Coronary artery (tissue), 2 donors: ENCODE measurements at regions not wholly inside any gene's neighbourhood (a gene's known extent, or its start where the extent isn't known, plus 50 kb on each side); places are given as distances from the start of the nearest gene placed in this dataset.

ENCODE experiments used
- DNase-seq: peaks from one replicate; pipeline ENCODE4 v3.0.0-alpha.2; 2017; ENCODE audit warnings: low spot score
- H3K27ac ChIP-seq, 2 donors: fragments of 200-600 bp; sonication (generic); one replicate each; pipeline ENCODE4 v1.5.1; 2016 to 2019
- H3K4me3 ChIP-seq: fragments of 200-600 bp; sonication (generic); 2 replicates; pipeline ENCODE4 v1.5.1; 2016; ENCODE audit warnings: mild to moderate bottlenecking, moderate library complexity
- CTCF ChIP-seq: fragments of 200-600 bp; sonication (generic); IDR thresholded peaks from one replicate; pipeline ENCODE4 v1.5.1; 2019; ENCODE audit warnings: antibody characterized with exemption

- DNase-seq = no peak
- Histone ChIP-seq H3K27ac (no peak overlapping the region), H3K4me3 (no peak overlapping the region)
- no peak for TF ChIP-seq CTCF
Measured at GRCh38 chr3:13202744-13203397, 129.6 kb upstream of the IQSEC1 start.

- no peak overlapping the region for H3K27ac ChIP-seq
- no peak for DNase-seq
- TF ChIP-seq CTCF = no peak
- H3K4me3 ChIP-seq = no peak overlapping the region
Measured at GRCh38 chr3:13201851-13202250, 128.6 kb upstream of the IQSEC1 start.

- no peak overlapping the region for H3K27ac ChIP-seq
- no peak overlapping the region for H3K4me3 ChIP-seq
- no peak for TF ChIP-seq CTCF
- no peak for DNase-seq
Measured at GRCh38 chr3:13200946-13201345, 127.7 kb upstream of the IQSEC1 start.

GRCh38 chr3:13200465-13200864 is 127.2 kb upstream of the IQSEC1 start:
- Histone ChIP-seq H3K4me3 (no peak overlapping the region), H3K27ac (no peak overlapping the region)
- no peak for TF ChIP-seq CTCF
- DNase-seq = no peak

DNA sequence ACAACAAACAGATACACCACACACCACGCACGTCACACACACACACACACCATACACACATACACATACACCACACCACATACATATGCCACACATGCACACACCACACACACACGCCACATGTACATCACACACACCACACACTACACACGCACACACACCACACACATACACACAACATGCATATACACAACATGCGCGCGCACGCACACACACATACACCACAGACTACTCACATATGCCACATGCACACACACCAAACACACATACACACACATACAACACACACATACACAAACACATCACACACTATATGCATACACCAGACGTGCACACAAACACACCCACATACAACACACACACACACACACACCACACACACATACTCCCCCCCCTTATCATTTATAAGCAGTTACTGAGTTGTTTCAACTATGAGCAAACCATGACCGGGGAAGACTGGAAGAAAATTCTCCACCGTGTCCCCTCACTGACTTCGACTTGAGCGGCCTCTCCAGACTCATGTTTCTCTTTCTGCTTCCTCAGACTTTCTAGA is 126.7 kb upstream of the IQSEC1 start:
- Histone ChIP-seq H3K27ac (no peak overlapping the region), H3K4me3 (no peak overlapping the region)
- TF ChIP-seq CTCF = no peak
- DNase-seq = no peak

DNA sequence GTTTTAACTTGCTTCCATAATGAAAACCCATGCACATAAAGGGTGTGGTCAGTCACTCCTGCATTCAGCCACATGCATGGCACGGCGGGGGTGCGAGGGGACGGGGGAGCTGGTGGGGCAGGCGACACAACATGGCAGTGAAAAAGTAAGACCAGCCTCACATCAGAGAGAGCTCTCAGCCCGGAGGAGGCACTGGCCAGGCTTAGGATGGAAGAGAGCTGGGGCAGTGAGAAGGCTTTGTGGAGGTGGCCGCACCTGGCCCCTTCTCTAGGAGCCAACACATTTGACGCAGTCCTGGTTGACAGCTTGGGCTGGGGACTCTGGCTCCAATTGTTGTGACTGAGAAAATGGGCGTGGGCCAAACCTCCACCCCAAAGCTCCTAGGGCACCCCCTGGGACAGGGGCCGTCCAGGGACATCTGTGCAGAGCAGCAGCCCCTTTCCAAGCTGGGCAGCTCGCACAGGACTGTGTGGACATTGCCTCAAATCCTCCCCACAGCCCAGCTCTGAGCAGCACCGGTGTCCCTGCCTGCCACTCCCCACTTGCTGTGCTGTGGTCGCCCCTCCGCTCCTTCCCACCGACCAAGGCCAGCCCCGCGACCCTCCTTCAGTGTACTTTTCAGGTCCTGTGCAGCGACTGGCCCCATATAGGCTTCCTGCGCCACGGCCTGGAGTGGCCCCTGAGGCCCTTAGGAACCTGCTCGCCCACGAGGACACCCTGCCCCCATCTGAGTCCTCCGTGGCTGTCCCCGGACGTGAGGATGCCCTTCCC is 126.0 kb upstream of the IQSEC1 start:
- Histone ChIP-seq H3K4me3 (no peak overlapping the region), H3K27ac (no peak overlapping the region)
- DNase-seq = no peak
- no peak for TF ChIP-seq CTCF
